Kidney epithelial cell (primary cell): ENCODE measurements at regions not wholly inside any gene's neighbourhood (a gene's known extent, or its start where the extent isn't known, plus 50 kb on each side); places are given as distances from the start of the nearest gene placed in this dataset.
A peak's percentile ranks its signal among the peaks of the same experiment; 100 is the strongest.

Experiments
- DNase-seq: peaks from one replicate; pipeline ENCODE4 v3.0.0-alpha.2; 2010; ENCODE audit warnings: low read depth
- H3K27me3 ChIP-seq: 2 replicates; pipeline ENCODE4 v1.6.0; 2011; ENCODE audit warnings: low read length; ENCODE audit not compliant: control insufficient read depth, insufficient read depth
- H3K36me3 ChIP-seq: 2 replicates; pipeline ENCODE4 v1.5.1; 2011; ENCODE audit warnings: low read length; ENCODE audit not compliant: control insufficient read depth, insufficient read depth
- H3K4me3 ChIP-seq: 2 replicates; pipeline ENCODE4 v1.5.1; 2011; ENCODE audit warnings: low read depth, mild to moderate bottlenecking, control low read depth, low read length
- TF ChIP-seq, protein P1 (sequence below): IDR thresholded peaks from 2 replicates; pipeline ENCODE4 v1.5.1; 2011; ENCODE audit warnings: mild to moderate bottlenecking, moderate library complexity, low read length, control low read depth, inconsistent platforms; ENCODE audit not compliant: insufficient read depth, poor library complexity, severe bottlenecking

- Histone ChIP-seq H3K36me3 (no peaks in the 10 kb centered on the region), H3K27me3 (no peaks in the 10 kb centered on the region), H3K4me3 (no peak overlapping the region)
- peak; percentile 4 for DNase-seq
- TF ChIP-seq, protein P1, sequence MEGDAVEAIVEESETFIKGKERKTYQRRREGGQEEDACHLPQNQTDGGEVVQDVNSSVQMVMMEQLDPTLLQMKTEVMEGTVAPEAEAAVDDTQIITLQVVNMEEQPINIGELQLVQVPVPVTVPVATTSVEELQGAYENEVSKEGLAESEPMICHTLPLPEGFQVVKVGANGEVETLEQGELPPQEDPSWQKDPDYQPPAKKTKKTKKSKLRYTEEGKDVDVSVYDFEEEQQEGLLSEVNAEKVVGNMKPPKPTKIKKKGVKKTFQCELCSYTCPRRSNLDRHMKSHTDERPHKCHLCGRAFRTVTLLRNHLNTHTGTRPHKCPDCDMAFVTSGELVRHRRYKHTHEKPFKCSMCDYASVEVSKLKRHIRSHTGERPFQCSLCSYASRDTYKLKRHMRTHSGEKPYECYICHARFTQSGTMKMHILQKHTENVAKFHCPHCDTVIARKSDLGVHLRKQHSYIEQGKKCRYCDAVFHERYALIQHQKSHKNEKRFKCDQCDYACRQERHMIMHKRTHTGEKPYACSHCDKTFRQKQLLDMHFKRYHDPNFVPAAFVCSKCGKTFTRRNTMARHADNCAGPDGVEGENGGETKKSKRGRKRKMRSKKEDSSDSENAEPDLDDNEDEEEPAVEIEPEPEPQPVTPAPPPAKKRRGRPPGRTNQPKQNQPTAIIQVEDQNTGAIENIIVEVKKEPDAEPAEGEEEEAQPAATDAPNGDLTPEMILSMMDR = no peak
These were observed 1077.6 kb downstream of the DIAPH3 start for GRCh38 chr13:59086147-59086546.

DNA sequence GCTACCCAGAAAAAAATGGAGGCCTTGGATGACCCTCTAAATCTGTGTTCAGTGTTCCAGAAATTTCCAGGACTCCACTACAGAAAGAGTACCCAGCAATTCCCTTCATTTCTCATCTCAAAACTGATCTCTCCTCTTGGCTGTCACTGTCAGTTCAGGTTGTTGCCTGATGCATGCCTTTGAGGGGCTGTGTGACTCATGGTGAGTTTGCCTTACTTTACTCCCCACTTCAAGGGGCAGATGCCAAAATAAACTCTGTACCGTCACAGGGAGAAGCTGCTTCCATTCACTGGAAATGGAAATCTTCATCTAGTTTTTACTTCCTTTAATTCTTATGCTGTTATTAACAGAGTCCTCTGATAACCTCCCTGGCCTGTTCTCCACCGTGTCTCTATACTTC lies 1075.0 kb downstream of the DIAPH3 start:
- H3K36me3 ChIP-seq = no peaks in the 10 kb centered on the region
- H3K27me3 ChIP-seq = no peaks in the 10 kb centered on the region
- TF ChIP-seq, protein P1 = no peak
- no peak overlapping the region for H3K4me3 ChIP-seq
- peak; percentile 21 for DNase-seq

DNA sequence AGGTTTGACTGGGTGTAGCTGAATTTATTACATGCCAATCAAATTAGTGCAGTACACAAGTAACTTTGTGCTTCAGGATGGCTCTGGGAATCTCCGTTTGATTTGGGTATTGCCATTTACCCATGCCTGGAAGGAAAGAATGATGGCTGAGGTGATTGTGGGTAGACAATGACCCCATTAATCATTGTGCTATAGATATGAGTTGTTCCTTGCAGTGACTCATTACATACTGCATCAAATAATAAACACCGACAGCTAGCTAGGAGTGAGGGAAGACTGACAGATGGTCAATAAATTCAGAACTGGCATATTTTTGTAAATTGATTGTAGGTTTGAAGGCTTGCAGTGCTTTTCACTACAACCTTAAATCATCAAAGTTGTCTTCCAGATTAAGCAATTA lies 1069.5 kb downstream of the DIAPH3 start:
- no peak for DNase-seq
- no peaks in the 10 kb centered on the region for H3K36me3 ChIP-seq
- H3K4me3 ChIP-seq = no peak overlapping the region
- no peaks in the 10 kb centered on the region for H3K27me3 ChIP-seq
- TF ChIP-seq, protein P1 = no peak

GRCh38 chr13:59099182-59099974 lies 1064.3 kb downstream of the DIAPH3 start:
- DNase-seq = no peak
- H3K36me3 ChIP-seq = no peaks in the 10 kb centered on the region
- no peak overlapping the region for H3K4me3 ChIP-seq
- TF ChIP-seq, protein P1 = no peak
- no peaks in the 10 kb centered on the region for H3K27me3 ChIP-seq

GRCh38 chr13:59103004-59103768 lies 1060.5 kb downstream of the DIAPH3 start:
- TF ChIP-seq, protein P1 = no peak
- no peak overlapping the region for H3K4me3 ChIP-seq
- H3K36me3 ChIP-seq = no peaks in the 10 kb centered on the region
- DNase-seq = no peak
- no peaks in the 10 kb centered on the region for H3K27me3 ChIP-seq
